NCI-H2107 (cell line): ENCODE measurements at regions not wholly inside any gene's neighbourhood (a gene's known extent, or its start where the extent isn't known, plus 50 kb on each side); places are given as distances from the start of the nearest gene placed in this dataset.

ENCODE experiments used
- DNase-seq: peaks from one replicate; lab custom pipeline; 2025; lab: John Stamatoyannopoulos, UW

- no peak for DNase-seq
These were observed 283.3 kb downstream of the RRAGC start for GRCh38 chr1:38576241-38576640.

GRCh38 chr1:38571726-38572125, 287.8 kb downstream of the RRAGC start:
- DNase-seq: no peak

GRCh38 chr1:38570657-38570975, 289.0 kb downstream of the RRAGC start:
- no peak for DNase-seq

- no peak for DNase-seq
These were observed 289.5 kb downstream of the RRAGC start for GRCh38 chr1:38569932-38570656.

GRCh38 chr1:38568061-38568857, 291.3 kb downstream of the RRAGC start:
- no peak for DNase-seq

- DNase-seq: no peak
These were observed 292.2 kb downstream of the RRAGC start for GRCh38 chr1:38567401-38567800.

- DNase-seq: no peak
These were observed 294.5 kb downstream of the RRAGC start for GRCh38 chr1:38565020-38565491.

- no peak for DNase-seq
These were observed 295.4 kb downstream of the RRAGC start for GRCh38 chr1:38563942-38564735.

GRCh38 chr1:38561725-38562124, 297.8 kb downstream of the RRAGC start:
- no peak for DNase-seq

- DNase-seq: no peak
These were observed 298.5 kb downstream of the RRAGC start for GRCh38 chr1:38561110-38561509.

GRCh38 chr1:38560457-38560856, 299.1 kb downstream of the RRAGC start:
- DNase-seq: no peak

- no peak for DNase-seq
These were observed 300.0 kb downstream of the RRAGC start for GRCh38 chr1:38559446-38560165.

- no peak for DNase-seq
These were observed 300.8 kb downstream of the RRAGC start for GRCh38 chr1:38558500-38559445.

GRCh38 chr1:38558055-38558454, 301.5 kb downstream of the RRAGC start:
- DNase-seq: no peak

- no peak for DNase-seq
These were observed 304.0 kb downstream of the RRAGC start for GRCh38 chr1:38555594-38555993.

GRCh38 chr1:38555130-38555529, 304.4 kb downstream of the RRAGC start:
- no peak for DNase-seq

- DNase-seq: no peak
These were observed 308.0 kb downstream of the RRAGC start for GRCh38 chr1:38551318-38552307.

GRCh38 chr1:38549191-38549590, 310.4 kb downstream of the RRAGC start:
- no peak for DNase-seq

- DNase-seq: no peak
These were observed 312.3 kb downstream of the RRAGC start for GRCh38 chr1:38547321-38547720.

GRCh38 chr1:38546636-38547035, 312.9 kb downstream of the RRAGC start:
- no peak for DNase-seq
